Epithelial cell of esophagus (primary cell): ENCODE measurements at regions not wholly inside any gene's neighbourhood (a gene's known extent, or its start where the extent isn't known, plus 50 kb on each side); places are given as distances from the start of the nearest gene placed in this dataset.

ENCODE experiments used
- DNase-seq: peaks from one replicate; pipeline ENCODE4 v3.0.0; 2010; ENCODE audit warnings: low read depth
- H3K4me3 ChIP-seq: 2 replicates; pipeline ENCODE4 v1.5.1; 2011; ENCODE audit warnings: mild to moderate bottlenecking, low read length, control low read depth
- TF ChIP-seq, protein P1 (sequence below): IDR thresholded peaks from 2 replicates; pipeline ENCODE4 v1.5.1; 2011; ENCODE audit warnings: low read depth, mild to moderate bottlenecking, low read length, control low read depth, inconsistent platforms; ENCODE audit not compliant: insufficient read depth; ENCODE audit errors: missing control alignments

DNA sequence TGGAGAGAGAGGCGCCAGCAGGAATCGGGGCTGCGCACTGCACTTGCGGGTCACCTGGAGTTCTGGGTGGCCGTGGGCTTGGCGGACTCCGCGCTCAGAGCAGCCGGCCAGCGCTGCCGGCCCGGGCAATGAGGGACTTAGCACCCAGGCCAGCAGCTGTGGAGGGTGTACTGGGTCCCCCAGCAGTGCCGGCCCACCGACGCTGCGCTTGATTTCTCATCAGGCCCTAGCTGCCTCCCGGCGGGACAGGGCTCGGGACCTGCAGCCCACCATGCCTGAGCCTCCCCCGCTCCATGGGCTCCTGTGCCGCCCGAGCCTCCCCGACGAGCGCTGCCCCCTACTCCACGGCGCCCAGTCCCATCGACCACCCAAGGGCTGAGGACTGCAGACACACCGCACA, 325.6 kb downstream of the ACTL7B start:
- TF ChIP-seq, protein P1, sequence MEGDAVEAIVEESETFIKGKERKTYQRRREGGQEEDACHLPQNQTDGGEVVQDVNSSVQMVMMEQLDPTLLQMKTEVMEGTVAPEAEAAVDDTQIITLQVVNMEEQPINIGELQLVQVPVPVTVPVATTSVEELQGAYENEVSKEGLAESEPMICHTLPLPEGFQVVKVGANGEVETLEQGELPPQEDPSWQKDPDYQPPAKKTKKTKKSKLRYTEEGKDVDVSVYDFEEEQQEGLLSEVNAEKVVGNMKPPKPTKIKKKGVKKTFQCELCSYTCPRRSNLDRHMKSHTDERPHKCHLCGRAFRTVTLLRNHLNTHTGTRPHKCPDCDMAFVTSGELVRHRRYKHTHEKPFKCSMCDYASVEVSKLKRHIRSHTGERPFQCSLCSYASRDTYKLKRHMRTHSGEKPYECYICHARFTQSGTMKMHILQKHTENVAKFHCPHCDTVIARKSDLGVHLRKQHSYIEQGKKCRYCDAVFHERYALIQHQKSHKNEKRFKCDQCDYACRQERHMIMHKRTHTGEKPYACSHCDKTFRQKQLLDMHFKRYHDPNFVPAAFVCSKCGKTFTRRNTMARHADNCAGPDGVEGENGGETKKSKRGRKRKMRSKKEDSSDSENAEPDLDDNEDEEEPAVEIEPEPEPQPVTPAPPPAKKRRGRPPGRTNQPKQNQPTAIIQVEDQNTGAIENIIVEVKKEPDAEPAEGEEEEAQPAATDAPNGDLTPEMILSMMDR = no peak
- H3K4me3 ChIP-seq = no peak overlapping the region
- no peak for DNase-seq

DNA sequence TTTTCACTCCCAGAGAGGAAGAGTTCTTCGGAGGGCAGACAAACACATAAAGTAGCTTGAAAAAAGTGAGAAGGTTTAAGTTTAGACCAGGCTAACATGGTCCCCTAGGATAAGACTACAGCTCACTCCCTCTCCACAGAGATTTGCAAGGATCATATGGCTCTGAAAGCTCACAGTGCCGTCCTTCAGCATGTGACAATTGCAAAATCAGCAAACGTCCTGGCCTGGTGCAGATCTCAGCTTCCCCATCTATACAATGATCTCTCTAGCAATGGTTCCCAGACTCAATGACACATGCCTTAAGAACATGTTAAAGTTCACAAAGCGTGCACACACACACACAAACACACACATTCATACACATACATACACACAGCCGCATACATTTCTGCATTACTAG, 327.6 kb downstream of the ACTL7B start:
- no peak overlapping the region for H3K4me3 ChIP-seq
- TF ChIP-seq, protein P1 = no peak
- DNase-seq = no peak

DNA sequence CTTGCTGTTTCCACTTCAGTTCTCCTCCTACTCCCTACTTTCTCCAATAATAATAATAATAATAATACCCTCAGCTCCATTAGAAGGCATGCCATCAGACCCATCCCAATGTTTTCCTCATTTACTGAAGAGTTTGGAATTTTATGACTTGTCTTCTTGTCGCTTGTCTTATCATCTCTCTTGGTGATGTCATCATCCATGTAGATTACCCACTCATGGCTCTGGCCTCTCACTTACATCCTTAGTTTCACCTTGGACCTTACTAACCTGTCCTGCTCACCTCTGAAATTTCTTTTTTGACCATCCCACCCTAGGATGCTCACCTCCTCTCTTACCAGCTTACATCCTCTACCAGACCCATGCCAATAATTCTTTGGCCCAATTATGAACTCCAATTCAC, 329.3 kb downstream of the ACTL7B start:
- TF ChIP-seq, protein P1 = no peak
- DNase-seq = no peak
- no peak overlapping the region for H3K4me3 ChIP-seq

DNA sequence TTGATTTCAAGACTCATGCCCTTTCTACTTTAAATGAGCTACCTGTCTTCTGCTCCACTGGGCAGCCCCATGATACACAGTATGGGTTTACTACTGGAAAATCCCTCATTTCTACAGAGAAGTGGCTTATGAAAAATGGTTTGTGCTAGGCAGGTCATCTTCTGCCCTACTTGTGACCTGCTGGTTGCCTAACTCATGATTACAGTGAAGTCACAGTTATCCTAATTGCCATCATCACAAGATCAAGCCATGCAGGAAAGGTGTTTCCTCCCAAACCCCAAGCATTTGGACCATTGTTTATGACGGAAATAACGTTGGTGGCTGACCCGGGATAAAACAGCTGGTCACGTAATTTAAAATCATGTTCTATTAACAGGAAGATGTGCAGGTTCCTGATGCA, 330.6 kb downstream of the ACTL7B start:
- no peak overlapping the region for H3K4me3 ChIP-seq
- TF ChIP-seq, protein P1 = no peak
- DNase-seq = no peak

DNA sequence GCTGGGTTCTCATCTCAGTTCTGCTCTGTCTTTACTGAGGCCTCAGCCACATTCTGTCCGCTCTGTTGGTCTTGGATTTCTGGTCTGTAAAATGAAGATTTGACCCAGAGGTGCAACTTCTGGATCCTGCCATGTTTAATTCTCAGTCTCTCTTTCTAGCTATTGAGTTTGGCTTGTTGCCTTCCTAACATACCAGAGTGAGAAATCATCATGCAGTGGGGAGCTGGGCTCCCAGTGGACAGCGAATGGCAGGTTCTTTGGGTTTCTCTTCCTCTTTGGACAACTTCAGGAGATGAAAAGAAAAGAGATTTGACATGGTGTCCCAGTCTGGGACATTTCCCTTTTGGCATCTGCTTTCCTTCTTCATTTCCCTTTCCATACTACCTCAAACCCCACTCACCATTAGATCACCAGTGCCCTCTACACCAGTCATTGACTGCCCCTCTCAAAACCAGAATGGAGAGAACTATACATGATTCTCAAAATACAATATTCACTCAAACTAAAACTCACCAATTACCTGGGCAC, 334.7 kb downstream of the ACTL7B start:
- TF ChIP-seq, protein P1 = no peak
- H3K4me3 ChIP-seq = no peak overlapping the region
- peak; percentile 62 for DNase-seq

DNA sequence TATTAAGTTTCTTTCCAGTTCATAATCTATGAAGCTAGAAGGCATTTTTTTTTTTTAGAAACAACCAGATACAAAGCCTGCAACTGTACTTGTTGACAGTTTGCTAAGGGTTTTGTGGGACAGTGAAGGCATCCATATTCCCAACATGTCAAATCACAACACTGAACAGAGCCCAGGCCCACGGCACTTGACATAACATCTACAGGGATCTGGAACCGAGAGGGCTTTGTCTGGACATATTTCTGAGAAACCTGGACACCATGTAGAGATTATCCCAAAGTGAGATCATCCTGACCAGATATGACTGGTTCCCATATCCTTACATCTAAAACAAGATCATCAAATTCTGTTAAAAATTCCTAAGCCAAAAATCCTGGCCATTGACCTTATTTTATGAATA, 336.3 kb downstream of the ACTL7B start:
- H3K4me3 ChIP-seq = no peak overlapping the region
- TF ChIP-seq, protein P1 = no peak
- DNase-seq = no peak

DNA sequence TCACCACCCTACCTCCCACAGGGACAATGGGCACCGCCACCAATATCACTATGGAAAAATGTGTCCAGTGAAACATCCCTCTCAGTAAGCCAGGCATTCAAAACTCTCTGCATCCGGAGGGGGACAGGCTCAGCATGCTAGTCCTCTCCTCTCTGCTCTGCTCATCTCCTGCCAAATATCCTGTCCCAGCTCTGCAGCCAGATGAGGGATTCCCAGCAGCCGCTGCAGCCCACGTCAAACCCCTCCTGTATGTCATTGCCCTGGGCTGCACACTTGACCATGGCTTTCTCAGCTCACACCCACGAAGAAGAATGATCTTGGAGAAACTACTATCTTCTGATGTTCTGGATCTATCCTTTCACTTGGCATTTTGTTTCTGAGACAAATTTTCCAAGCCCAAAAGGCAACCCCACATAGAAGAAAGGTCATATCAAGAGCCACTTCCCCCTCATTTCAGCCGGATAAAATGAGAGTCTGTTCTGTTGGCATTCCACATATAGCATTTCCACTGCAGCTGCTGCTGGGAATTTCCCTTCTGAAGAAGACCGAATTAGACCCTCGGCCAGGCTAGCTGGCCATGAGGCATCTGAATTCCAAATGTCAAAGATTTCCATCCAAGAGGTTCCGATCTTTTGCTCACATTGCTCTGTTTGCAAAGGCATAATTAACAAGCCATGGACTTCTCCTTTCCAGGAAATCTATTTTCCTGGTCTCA, 338.0 kb downstream of the ACTL7B start:
- TF ChIP-seq, protein P1 = no peak
- H3K4me3 ChIP-seq = no peak overlapping the region
- no peak for DNase-seq
